HG03039 (cell line): ENCODE measurements at regions not wholly inside any gene's neighbourhood (a gene's known extent, or its start where the extent isn't known, plus 50 kb on each side); places are given as distances from the start of the nearest gene placed in this dataset.
"Not testable (repeated sequence)": the region's sequence is repeated elsewhere in the genome, so short reads cannot be mapped to it uniquely, and the experiment has no call there.

ENCODE experiments used
- ATAC-seq: cut with Tn5 transposase; IDR thresholded peaks from one replicate; pipeline ENCODE4 v1.9.1; 2021; ENCODE audit warnings: mild to moderate bottlenecking, moderate library complexity; ENCODE audit not compliant: unreplicated experiment

DNA sequence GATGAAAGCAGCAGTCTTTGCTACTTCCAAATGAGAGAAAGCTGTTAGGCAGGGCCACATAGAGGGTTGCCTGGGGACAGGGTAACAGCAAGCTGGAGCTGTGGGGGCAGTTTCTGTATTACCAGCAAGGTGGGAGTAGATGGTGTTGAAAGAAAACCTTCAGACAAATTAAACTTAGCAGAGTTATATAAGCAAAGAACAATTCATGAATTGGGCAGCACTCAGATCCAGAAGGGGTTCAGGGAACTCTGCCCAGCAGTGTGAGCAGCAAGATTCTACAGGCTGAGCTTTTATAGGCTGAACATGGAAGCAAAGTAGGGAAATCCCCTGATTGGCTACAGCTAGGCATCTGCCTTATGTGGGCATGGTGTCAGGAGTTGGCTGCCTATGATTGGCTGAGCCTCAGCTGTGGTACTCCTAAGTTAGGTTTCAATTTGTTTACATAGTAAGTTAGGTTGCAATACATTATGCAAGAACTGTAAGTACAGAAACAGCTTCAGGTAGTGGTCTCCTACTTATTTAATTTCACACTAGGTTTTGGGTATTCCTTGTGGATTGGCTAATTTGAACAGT, 64.1 kb upstream of the TMPRSS2 start:
- no peak for ATAC-seq

DNA sequence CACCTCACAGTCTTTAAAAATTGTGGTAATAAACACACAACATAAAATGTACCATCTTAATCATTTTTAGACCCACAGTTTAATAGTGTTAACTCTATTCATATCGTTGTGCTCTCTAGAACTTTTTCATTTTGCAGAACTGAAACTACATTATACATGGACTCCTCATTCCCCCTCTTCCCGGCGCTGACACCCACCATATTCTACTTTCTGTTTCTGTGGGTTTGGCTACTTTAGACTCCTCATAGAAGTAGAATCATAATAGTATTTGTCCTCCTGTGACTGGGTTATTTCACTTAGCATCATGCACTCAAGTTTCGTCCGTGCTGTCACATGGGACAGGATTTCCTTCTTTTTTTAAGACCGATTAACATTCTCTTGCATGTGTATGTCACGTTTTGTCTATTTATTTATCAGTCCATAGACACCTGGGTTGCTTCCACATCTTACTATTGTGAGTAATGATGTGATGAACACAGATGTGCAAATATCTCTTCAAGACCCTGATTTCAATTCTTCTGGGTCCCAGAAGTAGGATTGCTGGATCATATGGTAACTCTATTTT, 62.9 kb upstream of the TMPRSS2 start:
- peak; percentile 89 for ATAC-seq

DNA sequence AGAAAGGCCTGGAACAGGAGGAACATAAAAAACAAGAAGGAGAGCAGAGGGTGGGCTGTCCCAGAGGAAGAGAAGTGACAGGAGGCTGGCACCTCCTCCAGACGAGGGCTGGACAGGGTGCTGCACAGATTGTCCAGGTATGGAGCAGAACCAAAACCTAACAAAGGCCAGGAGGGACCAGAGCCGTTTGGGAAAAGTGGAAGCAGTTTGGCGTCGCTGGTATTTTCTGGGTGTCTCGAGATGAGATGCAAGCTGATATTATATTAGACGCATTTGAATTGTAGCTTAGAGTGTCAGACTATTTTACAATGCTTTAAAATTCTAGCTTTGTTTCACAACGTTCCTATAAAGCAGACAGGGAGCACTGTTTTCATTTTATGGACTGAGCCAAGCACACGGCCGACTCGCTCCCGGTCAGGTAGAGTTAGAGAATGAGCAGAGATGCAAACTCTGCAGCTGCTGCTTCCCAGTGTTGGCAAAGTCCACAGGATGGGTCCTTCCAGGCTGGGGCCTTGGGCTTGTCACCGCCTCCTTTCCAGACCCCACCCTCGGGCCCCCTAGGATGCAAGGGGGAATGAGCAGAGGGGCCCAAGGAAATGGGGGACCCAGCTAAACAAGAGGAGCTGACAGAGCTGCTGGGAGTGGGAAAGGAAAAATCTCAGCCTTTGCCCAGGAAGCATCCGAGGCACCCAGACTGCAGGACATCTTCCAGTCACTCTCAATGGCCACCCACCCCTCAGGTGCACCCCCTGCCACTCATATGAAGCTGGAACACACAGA, 60.8 kb upstream of the TMPRSS2 start:
- no peak for ATAC-seq

DNA sequence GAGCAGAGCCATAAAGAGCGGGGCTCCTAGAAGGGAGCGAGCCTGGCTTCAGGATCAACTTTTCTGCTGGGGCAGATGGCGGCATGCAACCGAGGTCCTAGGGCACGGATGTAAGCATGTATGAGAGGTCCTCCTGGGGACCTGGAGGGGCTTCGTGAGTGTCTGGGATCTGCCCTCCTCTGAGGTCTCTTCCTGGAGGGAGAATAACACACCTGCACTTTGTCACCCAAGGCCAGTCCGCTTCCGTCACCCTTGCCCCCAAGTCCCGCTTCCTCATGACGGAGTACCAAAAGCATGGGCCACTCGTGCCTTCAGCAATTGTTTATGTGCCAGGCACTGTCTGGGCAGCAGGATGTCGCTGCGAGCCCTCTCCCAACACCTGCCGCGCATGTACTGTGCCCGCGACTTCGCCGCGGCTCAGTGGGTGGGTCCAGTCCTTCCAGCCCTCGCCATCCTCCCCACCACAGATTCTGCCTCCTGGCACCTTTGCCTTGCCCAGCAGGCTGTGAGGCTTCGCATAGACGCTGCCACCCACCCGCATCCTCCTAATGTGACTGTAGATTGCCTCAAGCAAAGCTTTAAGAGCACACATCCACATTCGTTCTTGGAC, 60.0 kb upstream of the TMPRSS2 start:
- ATAC-seq = no peak

DNA sequence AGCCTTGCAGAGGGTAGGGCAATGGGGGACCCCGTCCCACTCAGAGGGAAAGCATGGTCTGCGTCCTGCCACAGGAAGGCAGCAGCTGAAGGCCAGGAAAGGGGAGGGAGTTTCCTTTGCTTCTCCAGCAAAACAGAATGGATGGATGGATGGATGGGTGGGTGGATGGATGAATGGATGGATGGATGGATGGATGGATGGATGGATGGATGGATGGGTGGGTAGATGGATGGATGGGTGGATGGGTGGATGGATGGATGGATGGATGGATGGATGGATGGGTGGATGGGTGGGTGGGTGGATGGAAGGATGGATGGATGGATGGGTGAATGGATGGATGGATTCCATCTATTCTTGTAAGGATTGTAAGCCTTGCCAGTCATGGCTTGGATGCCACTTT, 59.3 kb upstream of the TMPRSS2 start:
- ATAC-seq = not testable (repeated sequence)

DNA sequence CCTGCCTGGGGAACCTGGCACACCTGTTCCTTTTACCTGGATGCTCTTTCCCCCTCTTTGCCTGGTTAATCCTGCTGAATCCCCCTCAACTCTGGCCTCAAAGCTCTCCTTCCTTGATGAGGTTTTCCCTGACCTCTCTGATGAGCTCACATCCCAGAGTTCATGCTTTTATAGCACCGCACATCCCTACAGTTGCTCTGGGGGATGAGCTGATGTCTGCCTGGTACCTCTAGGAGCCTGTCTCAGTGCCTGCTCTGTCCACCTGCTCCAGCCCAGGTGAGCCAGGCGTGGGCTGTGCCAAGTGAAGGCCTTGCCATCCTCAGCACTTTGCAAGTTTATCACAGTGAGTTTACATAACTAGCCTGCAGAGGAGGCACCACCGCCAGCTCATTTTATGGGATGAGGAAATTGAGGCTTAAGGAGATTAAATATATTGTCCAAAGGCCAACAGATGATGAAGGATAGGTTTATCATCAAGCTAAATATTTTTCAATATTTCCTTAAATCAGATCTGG, 58.6 kb upstream of the TMPRSS2 start:
- no peak for ATAC-seq

DNA sequence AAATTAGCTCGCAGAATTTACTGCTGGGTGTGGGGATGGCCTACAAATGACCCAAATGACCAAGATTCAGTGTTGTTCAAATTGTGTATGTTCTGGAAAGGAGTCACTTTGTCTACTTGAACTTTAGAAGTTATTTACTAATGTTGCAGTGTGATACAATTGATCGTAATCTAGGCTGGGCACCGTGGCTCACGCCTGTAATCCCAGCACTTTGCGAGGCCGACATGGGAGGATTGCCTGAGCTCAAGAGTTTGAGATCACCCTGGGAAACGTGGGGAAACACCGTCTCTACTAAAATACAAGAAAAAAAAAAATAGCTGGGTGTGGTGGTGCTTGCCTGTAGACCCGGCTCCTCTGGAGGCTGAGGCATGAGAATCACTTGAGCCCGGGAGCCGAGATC, 57.6 kb upstream of the TMPRSS2 start:
- no peak for ATAC-seq

DNA sequence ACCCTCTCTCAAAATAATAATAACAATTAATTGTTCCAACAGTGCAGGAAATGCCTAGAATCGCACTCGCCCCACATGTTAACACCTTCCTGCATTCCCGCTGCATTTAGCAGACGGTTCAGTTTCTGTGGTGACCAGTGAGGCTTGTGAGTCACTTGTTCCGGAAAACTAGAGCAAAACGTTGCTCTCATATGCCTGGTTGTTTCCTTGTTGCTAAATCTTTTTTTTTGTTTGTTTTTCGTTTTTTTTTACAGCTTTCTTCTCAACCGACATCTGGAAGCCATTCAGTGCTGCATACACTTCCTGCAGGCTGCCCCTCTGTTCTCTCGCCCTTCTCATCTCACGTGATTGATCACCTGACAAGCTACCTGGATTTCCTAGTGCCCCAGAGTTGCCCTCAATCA, 56.9 kb upstream of the TMPRSS2 start:
- ATAC-seq = no peak

DNA sequence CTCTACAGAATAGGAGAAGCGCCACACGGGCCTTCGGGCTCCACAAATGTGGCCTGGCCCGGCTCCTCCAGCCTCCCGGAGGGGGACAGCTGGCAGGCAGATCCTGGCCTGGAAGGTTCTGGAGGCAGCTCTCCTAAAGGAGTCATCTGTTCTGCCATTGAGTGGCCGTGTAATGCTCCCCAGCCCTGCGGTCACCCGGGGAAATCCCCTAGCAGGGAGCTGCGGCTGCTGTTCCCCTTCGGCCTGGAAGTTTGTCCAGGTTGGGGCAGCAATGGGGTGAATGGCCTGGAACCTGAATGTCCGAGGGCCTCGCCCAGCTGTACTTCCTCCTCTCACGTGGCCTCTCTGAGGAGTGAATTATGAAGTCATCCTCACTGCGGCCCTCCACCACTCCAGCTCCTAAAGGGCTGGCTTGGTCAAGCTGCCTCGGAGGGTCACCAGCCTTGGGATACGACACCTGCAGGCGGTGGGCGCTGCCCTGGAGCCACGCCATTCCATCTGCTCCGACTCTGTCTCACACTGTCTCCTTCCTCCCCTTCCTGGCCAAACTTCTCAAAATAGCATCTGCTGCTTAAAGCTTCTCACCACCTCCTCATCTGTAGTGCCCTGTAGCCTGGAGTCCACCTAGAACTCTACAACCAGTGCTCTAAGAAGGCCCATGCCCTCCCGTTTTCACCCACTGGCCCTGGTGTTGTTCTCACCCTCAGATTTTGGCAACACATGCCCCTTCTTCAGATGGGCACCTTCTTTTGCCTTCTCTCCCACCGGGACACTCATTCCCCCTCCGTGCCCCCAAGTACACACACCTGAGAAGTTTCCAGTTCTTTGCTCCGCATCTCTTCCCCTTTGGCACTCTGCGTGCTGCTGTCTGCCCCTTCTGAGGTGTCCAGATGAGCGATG, 54.4 kb upstream of the TMPRSS2 start:
- ATAC-seq = no peak

DNA sequence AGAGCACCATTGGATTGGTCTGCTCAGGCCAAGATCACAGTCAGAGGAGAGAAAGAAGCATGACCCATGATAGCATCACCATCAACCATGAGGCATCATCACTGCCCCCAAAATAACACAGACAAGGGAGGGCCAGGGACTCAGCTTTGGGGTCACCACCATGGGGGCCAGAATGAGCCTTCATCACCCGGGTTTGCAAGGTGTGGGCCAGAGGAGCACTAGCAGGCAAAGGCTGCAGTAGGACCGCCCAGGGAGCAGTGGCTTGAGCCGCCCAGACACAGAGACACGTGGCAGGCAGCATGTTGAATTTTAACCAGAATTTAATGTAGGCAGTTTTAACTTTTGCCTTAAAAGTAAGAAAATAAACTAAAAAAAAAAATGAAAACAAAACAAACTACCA, 53.7 kb upstream of the TMPRSS2 start:
- no peak for ATAC-seq

DNA sequence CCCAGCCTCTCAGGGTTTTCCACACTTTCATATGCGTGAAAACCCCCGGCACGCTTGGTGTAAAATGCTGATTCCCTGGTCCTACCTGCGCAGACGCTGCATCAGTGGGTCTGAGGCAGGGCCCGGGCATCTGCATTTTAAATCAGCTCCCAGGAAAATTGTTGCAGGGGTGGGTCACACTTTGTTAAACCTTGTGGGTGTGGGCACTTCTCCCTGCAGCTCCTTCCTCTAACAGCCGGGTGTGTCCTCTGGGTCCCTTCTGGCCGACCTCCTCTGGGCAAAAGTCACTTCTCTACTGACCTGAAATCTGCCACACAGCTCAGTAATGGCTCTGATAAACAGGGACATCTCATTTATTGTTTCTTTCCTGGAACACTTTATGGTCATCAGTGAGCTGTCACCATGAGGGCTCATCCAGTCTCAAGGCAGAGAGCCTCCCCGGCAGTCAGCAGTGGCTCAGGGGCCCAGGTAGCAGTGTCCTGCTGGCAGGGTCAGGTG, 52.8 kb upstream of the TMPRSS2 start:
- no peak for ATAC-seq

DNA sequence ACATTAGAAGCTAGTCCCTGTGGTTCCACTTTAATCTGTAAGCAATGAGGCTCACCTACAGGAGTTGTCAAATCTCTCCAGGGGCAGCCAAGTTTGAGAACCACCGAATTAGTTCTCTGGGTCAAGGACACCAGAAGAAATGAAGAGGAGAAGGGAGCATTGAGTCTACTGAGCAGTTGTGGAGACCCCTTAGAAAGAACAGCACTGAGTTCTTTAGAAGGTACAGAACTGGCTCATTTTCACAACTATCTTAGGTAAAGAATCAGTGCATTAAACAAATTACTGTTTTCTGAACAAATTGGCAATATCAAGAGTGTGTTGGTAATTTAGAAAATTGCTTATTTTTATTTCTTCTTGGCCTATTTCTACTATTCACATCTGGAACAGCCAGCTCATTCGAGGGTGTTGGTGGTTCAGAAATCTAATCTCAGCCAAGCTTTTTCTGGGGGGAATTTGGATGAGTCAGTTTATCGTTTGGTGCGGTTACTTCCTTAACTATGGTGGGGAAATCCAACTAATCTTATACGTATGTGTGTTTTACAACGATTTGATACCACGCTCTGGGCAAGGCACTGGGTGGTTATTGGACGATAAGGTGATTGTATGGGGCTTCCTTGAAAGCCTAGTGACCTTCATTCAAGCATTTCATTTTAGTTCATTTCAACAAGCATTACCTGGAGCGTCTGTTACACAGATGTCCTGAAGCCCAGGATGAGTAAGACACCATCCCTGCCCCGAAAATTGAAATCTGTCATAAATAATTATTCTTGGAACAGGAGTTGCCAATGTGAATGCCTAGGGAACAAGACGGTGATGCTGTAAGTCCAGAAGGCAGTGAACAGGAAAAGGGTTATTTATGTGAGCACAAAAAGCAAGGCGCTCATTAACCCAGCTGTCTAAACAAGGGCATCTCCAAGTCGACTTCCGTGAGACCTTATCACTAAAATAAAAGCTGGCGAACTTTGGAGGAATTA, 52.0 kb upstream of the TMPRSS2 start:
- ATAC-seq = peak; percentile 50

DNA sequence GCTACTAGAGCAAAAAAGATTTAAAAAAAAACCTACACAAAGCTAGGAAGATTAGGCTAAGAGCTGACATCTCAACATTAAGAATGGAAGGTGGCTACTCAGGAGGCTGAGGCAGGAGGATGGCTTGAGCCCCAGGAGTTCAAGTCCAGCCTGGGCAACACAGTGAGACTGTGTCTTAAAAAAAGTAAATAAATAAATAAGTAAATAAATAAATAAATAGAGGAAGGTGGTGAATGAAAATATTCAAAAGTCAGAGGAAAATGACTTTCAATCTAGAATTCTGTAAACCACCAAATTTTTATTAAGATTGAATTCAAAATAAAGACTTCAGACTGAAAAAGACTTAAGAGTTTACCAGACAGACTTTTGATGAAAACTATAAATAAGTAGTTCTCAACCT, 50.9 kb upstream of the TMPRSS2 start:
- no peak for ATAC-seq

DNA sequence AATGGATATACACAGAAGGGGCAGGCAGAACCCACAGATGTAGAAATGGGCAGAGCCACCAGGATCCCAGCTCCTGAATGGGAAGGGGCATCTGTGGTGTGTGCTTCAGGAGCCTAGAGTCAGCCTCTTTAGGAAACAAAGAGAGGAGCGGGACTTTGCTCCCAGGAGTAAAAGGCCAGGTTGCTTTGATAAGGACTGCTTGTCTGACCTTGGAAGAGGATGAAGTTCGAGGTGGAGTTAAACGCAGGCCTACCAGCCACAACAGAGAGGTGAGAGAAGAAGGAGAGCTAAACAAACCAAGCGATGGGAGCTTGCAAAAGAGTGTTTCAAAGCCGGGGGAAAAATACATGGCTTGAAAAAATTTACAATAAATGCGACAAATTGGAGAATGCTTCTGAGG, 49.9 kb upstream of the TMPRSS2 start:
- no peak for ATAC-seq
